B cell (primary cell): ENCODE measurements at regions not wholly inside any gene's neighbourhood (a gene's known extent, or its start where the extent isn't known, plus 50 kb on each side); places are given as distances from the start of the nearest gene placed in this dataset.

Experiments
- EZH2 ChIP-seq: IDR thresholded peaks from 2 replicates; pipeline ENCODE4 v1.6.1; 2012; ENCODE audit warnings: borderline replicate concordance, low read depth, mild to moderate bottlenecking, moderate library complexity, low read length; ENCODE audit not compliant: insufficient read depth, poor library complexity, severe bottlenecking
- TF ChIP-seq, protein P1 (sequence below): fragments of 200-600 bp; IDR thresholded peaks from one replicate; pipeline ENCODE4 v1.8.0; 2022; ENCODE audit warnings: antibody characterized with exemption, mild to moderate bottlenecking

DNA sequence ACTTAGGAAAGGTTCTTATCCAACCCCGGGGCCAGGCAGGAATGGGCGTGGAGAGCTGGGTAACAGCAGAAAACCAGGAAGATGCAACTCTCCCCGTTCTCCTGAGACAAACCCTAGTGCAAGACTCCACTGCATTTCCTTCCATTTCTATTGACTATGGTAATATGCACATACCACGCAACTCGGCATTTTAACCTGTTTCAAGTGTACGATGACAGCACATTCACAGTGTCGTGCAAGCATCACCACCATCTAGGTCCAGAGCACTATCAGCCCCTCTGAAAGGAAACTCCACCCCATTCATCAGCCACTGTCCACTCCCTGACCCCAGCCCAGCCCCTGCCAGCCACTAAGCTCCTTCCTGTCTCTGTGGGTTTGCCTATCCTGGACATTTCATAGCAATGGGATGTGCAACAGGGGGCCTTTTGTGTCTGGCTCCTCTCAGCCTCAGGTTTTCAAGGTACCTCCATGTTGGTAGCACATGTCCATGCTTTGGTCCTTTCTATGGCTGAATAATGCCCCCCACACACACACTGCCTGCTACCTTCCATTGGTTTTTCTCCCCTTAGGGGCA lies 441.9 kb downstream of the SOX9 start:
- TF ChIP-seq EZH2 = no peak
- TF ChIP-seq, protein P1, sequence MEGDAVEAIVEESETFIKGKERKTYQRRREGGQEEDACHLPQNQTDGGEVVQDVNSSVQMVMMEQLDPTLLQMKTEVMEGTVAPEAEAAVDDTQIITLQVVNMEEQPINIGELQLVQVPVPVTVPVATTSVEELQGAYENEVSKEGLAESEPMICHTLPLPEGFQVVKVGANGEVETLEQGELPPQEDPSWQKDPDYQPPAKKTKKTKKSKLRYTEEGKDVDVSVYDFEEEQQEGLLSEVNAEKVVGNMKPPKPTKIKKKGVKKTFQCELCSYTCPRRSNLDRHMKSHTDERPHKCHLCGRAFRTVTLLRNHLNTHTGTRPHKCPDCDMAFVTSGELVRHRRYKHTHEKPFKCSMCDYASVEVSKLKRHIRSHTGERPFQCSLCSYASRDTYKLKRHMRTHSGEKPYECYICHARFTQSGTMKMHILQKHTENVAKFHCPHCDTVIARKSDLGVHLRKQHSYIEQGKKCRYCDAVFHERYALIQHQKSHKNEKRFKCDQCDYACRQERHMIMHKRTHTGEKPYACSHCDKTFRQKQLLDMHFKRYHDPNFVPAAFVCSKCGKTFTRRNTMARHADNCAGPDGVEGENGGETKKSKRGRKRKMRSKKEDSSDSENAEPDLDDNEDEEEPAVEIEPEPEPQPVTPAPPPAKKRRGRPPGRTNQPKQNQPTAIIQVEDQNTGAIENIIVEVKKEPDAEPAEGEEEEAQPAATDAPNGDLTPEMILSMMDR = no peak
